ENCODE measurements at regions not wholly inside any gene's neighbourhood (a gene's known extent, or its start where the extent isn't known, plus 50 kb on each side); places are given as distances from the start of the nearest gene placed in this dataset.
A peak's percentile ranks its signal among the peaks of the same experiment; 100 is the strongest.

- no peak for DNase-seq (ENCODE audit: low read depth)
- TF ChIP-seq, protein P1, sequence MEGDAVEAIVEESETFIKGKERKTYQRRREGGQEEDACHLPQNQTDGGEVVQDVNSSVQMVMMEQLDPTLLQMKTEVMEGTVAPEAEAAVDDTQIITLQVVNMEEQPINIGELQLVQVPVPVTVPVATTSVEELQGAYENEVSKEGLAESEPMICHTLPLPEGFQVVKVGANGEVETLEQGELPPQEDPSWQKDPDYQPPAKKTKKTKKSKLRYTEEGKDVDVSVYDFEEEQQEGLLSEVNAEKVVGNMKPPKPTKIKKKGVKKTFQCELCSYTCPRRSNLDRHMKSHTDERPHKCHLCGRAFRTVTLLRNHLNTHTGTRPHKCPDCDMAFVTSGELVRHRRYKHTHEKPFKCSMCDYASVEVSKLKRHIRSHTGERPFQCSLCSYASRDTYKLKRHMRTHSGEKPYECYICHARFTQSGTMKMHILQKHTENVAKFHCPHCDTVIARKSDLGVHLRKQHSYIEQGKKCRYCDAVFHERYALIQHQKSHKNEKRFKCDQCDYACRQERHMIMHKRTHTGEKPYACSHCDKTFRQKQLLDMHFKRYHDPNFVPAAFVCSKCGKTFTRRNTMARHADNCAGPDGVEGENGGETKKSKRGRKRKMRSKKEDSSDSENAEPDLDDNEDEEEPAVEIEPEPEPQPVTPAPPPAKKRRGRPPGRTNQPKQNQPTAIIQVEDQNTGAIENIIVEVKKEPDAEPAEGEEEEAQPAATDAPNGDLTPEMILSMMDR (IDR thresholded peaks at IDR 0.05; ENCODE audit: control insufficient read depth, extremely low read depth, insufficient read depth), result no peak
Observed at GRCh38 chr13:106712381-106712780, 144.4 kb upstream of the ARGLU1 start.

DNA sequence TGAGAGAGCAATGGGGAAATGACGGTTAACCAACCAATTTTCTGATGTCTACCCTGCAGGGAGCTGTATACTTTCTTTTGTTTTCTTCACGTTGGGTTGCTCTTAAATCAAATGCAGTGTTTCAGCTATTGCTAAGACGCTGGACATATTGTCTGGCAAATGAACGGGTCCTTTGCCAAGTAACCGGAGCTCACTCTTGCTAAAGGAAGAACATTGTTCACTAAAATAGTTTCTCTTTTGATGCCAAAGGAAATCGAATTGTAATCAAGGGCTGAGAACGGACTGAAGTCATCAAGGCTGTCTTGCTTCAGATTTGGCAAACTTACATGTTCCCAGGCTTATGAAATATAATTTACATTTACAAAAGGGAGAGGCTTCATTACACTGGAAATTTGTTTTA is 142.3 kb upstream of the ARGLU1 start:
- no peak for DNase-seq (ENCODE audit: low read depth)
- TF ChIP-seq, protein P1 (IDR thresholded peaks at IDR 0.05; ENCODE audit: control insufficient read depth, extremely low read depth, insufficient read depth), result no peak
- H3K4me3 ChIP-seq (ENCODE audit: low read depth, low read length), result no peak overlapping the region

More at GRCh38 chr13:106712381-106712780, 144.4 kb upstream of the ARGLU1 start:
- H3K4me3 ChIP-seq (ENCODE audit: low read depth, low read length), result no peak overlapping the region

DNA sequence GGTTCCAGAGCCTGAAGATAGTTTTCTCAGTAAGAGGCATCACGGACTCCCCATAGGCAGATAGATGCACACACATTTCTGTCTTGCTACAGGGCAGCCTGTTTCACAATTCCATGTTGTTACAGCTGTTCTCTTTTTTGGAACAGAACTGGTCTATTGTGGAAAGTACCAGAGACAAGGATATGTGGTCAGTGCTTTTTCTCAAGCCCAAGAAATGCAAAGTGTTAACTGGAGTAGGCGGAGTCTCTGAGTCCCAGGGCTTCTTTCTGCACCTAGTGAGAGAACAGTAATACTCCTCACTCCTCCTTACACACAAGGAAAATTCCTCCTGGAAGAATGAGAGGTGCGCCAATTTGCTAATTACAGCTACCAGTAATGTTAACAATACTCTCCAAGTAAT is 141.6 kb upstream of the ARGLU1 start:
- TF ChIP-seq, protein P1 (IDR thresholded peaks at IDR 0.05; ENCODE audit: control insufficient read depth, extremely low read depth, insufficient read depth), result no peak
- DNase-seq (ENCODE audit: low read depth), result no peak
- H3K4me3 ChIP-seq (ENCODE audit: low read depth, low read length), result no peak overlapping the region

GRCh38 chr13:106702505-106702904 is 134.6 kb upstream of the ARGLU1 start:
- TF ChIP-seq, protein P1 (IDR thresholded peaks at IDR 0.05; ENCODE audit: control insufficient read depth, extremely low read depth, insufficient read depth), result no peak
- no peak for DNase-seq (ENCODE audit: low read depth)

GRCh38 chr13:106701771-106702341 is 133.9 kb upstream of the ARGLU1 start:
- no peak overlapping the region for H3K4me3 ChIP-seq (ENCODE audit: low read depth, low read length)
- TF ChIP-seq, protein P1 (IDR thresholded peaks at IDR 0.05; ENCODE audit: control insufficient read depth, extremely low read depth, insufficient read depth), result no peak
- DNase-seq (ENCODE audit: low read depth), result no peak

More at GRCh38 chr13:106702505-106702904, 134.6 kb upstream of the ARGLU1 start:
- no peak overlapping the region for H3K4me3 ChIP-seq (ENCODE audit: low read depth, low read length)

DNA sequence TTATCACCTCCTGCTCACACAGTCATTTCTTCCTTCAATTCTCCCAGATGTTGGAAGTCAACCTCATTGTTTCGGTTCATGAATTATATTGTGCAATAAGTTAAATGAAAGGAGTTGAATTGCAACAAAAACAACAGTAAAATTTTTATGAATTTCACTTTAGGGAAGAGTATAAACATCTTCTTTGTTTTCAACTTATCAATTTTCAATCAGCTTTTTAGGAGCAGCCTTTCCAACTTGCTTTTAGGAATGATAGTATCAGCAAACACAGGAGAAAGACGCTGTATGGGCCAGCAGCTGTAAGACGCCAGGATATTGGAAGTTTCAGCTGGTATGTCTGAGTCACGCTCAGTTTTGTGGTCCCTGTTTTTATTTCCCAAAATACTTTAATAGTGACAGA is 132.5 kb upstream of the ARGLU1 start:
- peak; percentile 59 for DNase-seq (ENCODE audit: low read depth)
- TF ChIP-seq, protein P1 (IDR thresholded peaks at IDR 0.05; ENCODE audit: control insufficient read depth, extremely low read depth, insufficient read depth), result no peak
- no peak overlapping the region for H3K4me3 ChIP-seq (ENCODE audit: low read depth, low read length)

- H3K4me3 ChIP-seq (ENCODE audit: low read depth, low read length), result no peak overlapping the region
- DNase-seq (ENCODE audit: low read depth), result no peak
- TF ChIP-seq, protein P1 (IDR thresholded peaks at IDR 0.05; ENCODE audit: control insufficient read depth, extremely low read depth, insufficient read depth), result no peak
Observed at GRCh38 chr13:106700007-106700406, 132.1 kb upstream of the ARGLU1 start.

Measured in LNCaP clone FGC (cell line).